GM21529 (cell line): ENCODE measurements at regions not wholly inside any gene's neighbourhood (a gene's known extent, or its start where the extent isn't known, plus 50 kb on each side); places are given as distances from the start of the nearest gene placed in this dataset.

Experiments
- ATAC-seq: cut with Tn5 transposase; IDR thresholded peaks from one replicate; pipeline ENCODE4 v1.9.1; 2021; ENCODE audit not compliant: unreplicated experiment

GRCh38 chr18:68262690-68263294 is 452.1 kb downstream of the TMX3 start:
- ATAC-seq, result no peak

DNA sequence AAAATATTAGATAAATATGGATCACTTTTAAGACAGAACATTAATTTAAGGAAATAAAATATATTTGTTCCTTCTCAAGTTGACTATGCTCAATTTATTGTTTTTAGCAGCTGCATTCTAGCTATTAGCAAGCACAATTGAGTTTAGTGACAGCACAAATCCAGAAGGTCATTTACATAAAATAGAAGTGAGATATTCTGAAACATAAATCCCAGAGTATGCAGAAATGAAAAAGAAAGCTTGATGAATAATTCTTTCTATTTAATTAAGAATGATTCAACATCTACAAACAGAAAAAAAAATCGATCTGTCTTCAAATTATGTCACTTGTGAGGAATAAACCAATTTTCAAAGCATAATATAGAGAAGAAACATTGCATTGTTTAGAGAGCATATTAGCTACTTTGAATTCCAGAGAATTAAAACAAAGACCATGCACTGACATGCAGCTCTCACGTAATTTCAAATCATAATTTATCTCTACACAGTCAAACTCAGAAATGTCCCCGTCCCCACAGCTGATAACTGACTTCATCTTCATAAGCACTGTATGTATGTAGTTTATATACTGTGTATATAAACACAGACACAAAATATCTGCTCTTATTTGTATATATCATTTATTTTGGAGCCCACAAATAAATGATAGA is 458.4 kb downstream of the TMX3 start:
- no peak for ATAC-seq

DNA sequence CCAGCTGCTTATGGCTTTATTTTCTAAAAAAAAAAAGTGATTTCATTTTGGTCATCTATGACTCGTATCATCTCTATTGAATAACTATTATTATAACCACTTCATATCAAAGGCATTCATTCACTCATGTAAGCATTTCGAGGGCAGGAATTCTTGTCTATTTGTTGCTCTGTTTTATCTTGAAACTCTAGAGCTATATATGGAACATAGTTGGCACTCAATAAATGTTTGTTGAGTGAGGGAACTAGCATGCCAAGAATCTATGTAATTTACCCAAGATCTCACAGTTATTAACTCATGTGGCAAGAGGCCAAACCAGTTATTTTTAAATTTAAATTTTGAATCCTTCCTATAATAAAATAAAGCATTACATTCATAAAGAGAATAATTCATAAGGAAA is 470.1 kb downstream of the TMX3 start:
- no peak for ATAC-seq

DNA sequence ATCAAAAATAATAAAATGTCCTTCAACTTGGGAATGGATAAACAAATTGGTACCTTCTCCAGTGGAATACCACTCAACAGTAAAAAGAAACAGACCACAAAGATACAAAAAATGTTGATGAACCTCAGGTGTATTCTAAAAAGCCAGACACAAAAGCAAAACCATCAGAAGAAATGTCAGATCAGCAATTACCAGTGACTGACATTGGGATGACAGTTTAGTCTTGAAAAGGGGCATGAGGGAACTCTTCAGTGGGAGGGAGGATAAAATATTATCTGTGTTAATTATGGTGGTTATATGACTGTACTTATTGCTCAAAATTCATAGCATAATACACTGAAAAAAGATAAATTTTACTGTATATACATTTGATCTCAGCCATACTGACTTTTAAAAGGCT is 473.0 kb downstream of the TMX3 start:
- ATAC-seq, result no peak

GRCh38 chr18:68234676-68235075 is 480.2 kb downstream of the TMX3 start:
- ATAC-seq, result no peak

- no peak for ATAC-seq
These were observed 480.8 kb downstream of the TMX3 start for GRCh38 chr18:68234131-68234530.

- no peak for ATAC-seq
These were observed 481.9 kb downstream of the TMX3 start for GRCh38 chr18:68233018-68233417.

DNA sequence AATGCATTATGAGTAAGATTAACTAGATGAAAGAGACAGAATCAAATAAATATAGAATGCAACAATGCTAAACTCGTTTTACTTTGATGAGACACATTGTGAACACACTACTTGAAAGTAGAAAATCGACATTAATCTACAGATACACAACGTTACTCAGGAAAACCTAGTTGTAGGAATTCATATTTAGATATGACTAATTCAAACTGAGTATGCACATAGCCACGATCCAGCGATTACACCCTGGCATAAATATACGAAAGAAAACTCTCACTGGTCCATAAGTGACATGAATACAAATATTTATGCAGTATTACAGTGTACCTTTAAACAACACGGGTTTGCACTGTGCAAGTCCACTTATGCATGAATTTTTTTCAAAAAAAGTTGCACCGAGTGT is 485.6 kb downstream of the TMX3 start:
- ATAC-seq, result no peak

DNA sequence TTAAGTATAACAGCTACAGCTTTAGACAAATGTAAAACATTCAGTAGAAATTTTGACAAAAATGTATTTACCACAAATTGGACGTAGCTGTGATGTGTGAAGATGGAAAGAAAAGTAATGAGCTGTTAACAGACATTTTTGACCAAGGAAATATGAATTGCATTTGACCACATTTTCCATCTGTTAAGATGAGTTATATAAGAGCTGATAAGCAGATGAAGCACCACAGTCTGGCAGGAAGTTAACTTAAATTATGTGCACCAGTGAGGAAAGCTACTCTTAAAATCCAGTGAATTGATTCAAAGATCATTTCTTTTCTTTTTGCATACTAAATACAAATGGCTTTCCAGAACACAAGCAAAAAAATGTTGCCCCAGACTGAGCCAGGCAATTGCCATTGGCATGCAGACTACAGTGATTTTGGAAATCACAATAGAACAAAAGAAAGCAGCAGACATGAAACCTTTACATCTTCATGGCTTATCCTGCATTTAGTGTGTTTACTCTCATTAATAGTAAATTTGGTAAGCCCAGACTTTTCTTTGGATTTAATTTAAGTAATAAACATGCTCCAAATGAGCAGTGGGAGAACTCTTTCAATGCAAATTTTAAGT is 493.7 kb downstream of the TMX3 start:
- ATAC-seq, result no peak

GRCh38 chr18:68220458-68220857 is 494.4 kb downstream of the TMX3 start:
- ATAC-seq, result no peak

GRCh38 chr18:68219872-68220271 is 495.0 kb downstream of the TMX3 start:
- ATAC-seq, result no peak

- no peak for ATAC-seq
These were observed 495.6 kb downstream of the TMX3 start for GRCh38 chr18:68219274-68219673.

GRCh38 chr18:68215931-68216330 is 499.0 kb downstream of the TMX3 start:
- no peak for ATAC-seq

DNA sequence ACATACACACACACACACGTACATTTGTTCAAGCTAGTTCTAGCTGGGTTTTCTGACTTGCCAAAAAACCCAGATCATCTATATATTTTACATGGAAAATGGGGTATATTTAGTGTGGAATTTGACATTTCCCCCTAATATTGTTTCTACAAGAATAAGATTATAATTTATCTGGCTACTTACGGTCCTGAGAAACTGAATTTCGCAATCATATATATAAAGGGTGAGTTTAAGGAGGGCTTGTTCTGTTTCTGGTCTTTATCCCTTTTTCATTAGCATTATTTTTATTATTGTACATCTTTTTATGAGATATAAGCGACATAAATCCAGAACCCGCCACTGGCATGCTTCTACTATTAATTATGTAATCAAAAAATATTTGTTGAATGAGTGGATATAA is 528.9 kb downstream of the TMX3 start:
- no peak for ATAC-seq

DNA sequence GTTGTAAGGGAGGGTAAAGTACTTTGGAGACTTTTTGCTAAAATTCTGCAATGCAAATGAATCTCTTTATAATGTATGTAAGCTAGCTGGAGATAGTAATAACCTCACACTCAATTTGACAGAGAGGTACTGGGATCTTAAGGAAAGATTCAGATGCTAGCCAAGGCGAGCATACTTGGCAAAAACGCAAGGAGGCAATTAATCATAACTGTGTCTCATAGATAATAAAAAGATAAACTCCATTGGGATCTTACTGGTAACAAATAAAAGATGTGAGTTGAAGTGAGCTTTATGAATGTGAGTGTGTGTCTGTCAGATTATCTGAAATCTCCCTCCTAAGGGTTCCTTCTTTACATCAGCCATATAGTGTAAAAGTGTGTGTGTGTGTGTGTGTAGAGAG is 533.0 kb downstream of the TMX3 start:
- no peak for ATAC-seq

DNA sequence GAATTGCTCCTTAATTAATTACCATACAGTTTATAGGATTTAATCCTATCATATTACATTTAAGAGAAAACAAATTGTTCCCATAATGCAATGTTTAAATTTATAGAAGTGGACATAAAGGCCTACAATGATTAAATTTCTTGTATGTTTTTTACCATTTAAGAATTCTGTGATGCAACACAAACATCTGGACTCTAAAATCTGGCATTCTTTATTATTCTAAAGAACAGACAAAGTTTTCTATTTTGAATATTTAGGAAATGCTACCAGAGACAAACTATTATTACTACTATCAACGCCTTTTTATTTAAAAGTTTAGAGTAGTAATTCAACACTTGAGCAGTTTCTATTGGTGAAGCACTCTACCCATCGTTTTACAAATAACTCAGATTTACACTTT is 535.1 kb downstream of the TMX3 start:
- no peak for ATAC-seq

GRCh38 chr18:68178921-68179320 is 536.0 kb downstream of the TMX3 start:
- ATAC-seq, result no peak

- ATAC-seq, result no peak
These were observed 536.9 kb downstream of the TMX3 start for GRCh38 chr18:68177807-68178702.

DNA sequence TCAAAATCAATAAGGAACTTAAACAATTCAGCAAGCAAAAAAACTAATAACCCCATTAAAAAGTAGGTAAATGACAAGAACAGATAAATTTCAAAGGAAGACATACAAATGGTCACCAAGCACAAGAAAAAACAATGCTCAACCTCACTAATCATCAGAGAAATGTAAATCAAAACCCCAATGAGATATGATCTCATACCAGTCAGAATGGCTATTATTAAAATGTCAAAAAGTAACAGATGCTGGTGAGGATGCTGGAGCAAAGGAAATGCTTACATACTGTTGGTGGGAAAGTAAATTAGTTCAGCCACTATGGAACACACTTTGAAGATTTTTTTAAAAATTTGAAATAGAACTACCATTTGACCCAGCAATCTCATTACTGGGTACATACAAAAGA is 538.0 kb downstream of the TMX3 start:
- no peak for ATAC-seq

GRCh38 chr18:68172842-68173549 is 541.9 kb downstream of the TMX3 start:
- no peak for ATAC-seq

- ATAC-seq, result no peak
These were observed 550.0 kb downstream of the TMX3 start for GRCh38 chr18:68164909-68165308.
